ENCODE measurements at regions not wholly inside any gene's neighbourhood (a gene's known extent, or its start where the extent isn't known, plus 50 kb on each side); places are given as distances from the start of the nearest gene placed in this dataset.

DNA sequence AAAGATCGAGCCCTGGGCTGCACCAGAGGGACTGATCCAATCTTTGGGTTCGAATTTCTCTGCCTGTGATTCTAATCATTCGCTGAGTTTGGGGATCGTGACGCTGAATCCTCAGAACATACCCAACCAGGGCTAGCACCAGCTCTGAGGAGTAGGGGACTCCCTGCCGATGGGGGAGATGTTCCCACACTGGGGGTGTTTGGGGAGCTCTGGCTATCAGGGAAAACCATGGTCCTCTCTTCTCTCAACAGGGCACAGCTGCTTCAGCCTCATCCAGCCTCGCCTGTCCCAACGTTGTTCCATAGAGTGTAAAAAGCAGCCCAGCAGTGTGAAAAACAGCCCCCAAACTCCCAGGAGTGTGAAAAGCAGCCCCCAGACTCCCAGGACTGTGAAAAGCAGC is 136.6 kb downstream of the ANKRD60 start:
- no peak for DNase-seq (ENCODE audit: low read depth in 2 of 2)

DNA sequence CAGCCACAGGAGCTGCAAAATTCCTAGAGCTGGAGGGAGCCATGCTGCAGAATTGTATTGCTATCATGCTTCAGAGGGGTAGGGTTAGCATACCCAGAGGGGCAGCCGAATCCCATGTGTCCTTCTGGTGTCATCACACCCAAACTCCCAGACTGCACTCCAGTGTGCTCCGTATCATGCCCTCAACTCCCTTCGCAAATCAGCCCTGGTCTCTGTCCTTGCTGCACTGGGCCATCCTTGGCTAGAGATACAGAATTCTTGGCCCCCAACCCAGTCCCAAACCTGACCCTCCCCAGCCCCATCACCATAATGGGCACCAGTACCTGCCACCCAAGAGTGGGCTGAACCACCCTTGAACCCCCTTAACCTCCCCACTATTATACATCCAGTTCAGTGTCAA is 138.3 kb downstream of the ANKRD60 start:
- no peak for DNase-seq (ENCODE audit: low read depth in 2 of 2)

DNA sequence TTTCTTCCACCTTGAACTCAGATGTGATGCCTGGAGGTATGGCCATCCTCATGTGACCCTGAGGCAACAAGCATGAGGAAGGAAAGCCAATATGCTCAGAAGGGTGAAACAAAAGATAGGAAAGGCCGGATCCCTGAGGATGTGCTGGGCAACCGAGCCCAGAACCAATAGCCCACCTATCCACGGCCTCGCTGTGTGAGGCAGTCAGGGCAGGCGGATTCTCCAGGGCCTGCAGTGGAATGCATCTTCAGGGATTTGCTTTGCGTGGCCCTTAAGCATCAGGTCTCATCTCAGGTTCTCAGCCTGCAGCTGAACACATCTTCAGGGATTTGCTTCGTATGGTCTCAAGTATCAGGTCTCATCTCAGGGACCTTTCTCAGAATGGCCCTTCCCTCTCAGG is 139.8 kb downstream of the ANKRD60 start:
- no peak for DNase-seq (ENCODE audit: low read depth in 2 of 2)

DNA sequence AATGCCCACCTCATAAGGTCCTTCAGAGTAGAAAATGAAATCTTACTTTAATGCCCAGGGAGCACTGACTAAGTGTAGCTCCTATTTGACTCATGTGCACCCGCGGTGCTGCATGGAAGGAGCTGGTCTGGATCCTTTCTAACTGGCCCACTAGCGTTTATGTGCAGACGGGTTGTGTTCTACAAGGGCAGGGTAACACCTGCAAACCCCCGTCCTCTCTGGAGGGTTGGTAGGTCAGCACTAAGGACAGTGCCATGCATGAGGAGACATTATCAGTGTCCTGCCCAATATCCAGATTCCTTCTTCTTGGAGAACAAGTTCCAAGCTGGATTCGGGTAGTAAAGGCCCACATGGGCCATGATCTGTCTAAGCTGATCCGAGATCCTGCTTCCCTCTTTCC is 140.3 kb downstream of the ANKRD60 start:
- no peak for DNase-seq (ENCODE audit: low read depth in 2 of 2)

DNA sequence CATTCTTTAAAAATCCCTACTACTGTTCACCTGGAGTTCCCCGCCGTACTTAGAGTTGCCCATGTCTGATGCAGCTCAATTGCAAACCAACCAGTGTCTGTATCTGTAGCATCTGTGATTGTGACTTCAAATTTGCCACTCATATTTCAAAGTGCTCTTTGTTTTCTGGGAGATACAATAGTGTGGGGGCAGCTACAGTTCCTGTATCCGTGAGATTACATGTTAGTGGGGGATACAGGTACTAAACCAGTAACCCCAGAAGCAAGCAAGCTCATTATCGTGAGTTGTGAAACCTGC is 140.9 kb downstream of the ANKRD60 start:
- DNase-seq (ENCODE audit: low read depth in 2 of 2): no peak

DNA sequence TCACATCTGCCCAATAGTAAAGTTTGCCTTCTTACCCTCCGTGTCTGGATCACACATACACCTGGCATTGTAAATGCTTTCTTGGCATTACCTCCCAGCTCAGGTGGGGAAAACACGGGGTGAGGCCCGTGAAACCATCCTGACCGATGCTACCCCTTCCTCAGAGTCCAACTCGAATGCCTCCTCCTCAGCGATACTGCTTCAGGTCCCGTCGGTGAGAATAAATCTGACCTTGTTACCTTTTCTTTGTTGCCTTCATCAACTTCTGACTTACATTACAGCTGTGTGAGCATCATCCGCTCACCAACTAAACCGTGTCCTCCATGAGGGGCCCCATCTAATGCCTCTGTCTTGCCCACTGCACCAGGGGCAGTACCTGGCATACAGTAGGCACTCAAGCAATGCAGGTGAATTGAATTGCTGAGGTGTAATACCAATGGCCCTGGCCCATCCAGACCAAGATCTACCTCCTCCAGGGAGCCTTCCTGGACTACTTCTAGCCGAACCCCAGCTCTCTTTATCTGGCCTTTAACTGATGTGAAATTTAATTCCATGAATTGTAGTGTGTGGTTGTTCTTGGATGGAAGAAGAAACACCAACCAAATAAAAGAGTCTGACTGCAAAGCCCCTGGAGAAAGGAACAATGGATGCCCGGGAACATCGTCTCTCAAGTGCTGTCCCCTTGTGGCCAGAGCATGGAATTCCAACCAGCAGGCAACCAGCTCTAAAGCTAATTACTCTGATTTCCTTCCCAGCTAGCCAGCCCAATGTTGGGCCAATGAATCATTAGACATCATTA is 141.5 kb downstream of the ANKRD60 start:
- peak in 1 of 2 experiments; percentile 2 for DNase-seq (ENCODE audit: low read depth in 2 of 2)

DNA sequence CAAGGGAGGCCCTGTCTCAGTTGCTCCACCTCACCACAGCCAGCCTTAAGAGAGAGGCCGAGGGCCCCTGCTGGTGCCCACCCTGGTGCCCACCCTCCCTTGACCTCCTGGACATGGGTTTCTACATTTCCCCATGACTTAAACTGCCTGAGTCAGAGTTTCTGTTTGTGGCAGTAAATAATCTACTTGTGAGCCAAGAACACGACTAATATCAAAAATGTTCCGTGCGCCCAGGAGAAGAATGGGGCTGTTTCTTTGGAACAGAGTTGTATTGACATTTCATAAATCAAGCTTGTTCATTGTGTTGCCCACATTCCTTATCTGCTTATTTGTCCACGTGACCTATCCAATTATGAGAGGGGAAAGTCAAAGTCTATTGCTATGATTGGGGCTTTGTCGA is 143.5 kb downstream of the ANKRD60 start:
- DNase-seq (ENCODE audit: low read depth in 2 of 2): no peak

DNA sequence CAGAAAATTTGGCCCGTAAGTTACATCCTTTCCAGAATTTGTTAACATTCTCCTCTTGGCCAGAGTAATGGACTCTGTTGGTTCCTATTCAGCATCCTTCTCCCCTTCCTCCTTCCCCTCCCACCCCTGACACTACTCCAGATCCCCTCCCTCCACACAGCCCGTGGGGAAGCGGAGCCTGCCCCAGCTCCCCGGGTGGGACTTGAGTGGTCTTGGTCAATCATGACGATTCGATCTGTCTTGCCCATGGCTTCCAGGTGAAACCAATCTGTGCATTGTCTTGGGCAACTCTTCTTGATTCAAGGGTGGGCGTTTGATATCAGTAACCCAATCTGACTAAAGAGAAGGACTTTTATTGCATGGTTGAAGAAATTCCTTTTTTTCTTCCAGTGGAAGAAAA is 143.9 kb downstream of the ANKRD60 start:
- no peak for DNase-seq (ENCODE audit: low read depth in 2 of 2)

DNA sequence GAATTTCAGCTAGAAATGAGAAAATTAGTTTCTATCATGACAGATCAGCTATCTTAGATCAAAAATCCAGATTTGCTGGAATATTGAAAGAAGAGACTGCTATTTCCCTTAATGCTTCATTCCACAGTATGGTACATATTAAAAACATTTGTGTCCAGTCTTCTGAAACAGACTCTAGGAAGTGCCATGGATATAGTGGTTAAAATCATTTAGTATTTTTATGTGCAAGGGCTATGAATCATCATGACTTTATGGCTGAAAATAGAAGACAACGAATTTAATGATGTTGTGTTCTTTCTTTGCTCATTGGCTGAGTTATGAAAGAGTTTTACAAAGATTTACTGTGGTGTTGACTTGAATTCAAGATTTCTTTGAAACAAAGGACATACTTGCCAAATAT is 146.6 kb downstream of the ANKRD60 start:
- DNase-seq (ENCODE audit: low read depth in 2 of 2): no peak

DNA sequence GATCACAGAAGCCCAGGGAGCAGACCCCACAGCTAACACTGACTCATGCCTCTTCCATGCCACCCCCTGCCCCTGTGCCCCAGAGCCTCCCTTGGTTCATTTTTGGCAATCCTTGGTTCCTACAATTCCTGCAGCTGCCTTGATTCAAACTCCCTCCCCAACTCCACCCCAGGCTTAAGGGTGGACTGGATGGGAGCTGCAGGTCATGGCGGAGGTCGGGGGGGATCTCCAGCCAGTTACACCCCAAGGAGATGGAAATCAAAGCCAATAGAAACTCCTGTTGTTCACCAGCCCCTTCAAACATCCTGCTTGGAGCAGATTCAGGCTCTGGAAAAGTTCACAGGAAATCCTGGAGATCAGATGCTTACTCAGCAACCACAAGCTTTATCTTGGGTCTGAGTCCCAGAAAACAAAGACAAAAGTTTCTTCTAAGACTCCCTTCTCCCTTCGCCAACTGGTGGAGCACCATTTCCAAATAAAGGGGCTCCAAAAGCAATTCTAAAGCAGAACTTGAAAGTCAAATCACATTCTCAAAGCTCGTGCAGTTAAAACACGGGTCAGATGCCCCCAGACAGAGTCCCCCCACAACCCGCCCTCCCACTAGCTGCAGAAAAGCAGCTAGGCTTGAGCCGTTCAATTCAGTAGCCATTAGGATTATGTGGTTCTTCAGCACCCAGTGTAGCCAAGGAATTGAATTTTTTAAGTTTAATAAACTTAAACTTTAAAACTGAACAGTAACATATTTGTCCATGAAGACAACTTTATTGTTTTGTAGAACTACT is 149.5 kb downstream of the ANKRD60 start:
- no peak for DNase-seq (ENCODE audit: low read depth in 2 of 2)

DNA sequence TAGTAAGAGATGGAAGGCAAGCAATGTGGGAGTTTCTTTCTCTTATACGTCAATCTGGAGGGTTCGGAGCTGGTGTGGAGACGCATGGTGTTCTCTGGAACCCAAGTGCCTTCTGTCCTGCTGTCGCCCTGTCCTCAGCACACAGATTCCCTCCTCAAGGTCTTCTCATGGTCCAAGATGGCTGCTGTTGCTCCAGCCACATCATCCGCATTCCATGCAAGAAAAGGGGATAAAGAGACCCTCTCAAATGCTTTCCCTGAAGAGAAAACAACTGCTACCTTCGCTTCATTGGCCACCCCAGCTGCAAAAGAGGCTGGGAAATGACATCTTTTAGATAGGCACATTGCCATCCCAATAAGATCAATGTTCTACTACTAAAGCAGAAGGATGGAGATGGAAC is 151.2 kb downstream of the ANKRD60 start:
- DNase-seq (ENCODE audit: low read depth in 2 of 2): no peak

DNA sequence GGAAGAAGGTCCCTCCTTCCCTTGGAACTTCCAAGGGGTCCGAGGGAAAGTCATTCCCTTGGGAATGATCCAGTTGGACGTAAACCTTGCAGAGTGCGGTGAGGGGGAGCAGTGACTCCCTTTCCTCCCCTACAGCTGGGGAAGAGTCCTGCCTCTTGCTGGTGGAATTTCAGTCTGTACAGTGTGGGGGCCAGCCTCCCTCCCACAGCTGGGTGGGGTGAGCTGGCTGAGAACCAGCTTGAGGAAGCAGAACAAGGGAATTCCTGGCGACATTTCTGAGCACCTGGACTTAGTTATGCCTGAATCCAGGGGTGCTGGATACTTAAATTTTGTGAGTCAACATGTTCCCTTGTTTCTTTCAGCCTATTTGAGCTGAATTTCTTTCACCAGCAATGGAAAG is 152.0 kb downstream of the ANKRD60 start:
- no peak for DNase-seq (ENCODE audit: low read depth in 2 of 2)

DNA sequence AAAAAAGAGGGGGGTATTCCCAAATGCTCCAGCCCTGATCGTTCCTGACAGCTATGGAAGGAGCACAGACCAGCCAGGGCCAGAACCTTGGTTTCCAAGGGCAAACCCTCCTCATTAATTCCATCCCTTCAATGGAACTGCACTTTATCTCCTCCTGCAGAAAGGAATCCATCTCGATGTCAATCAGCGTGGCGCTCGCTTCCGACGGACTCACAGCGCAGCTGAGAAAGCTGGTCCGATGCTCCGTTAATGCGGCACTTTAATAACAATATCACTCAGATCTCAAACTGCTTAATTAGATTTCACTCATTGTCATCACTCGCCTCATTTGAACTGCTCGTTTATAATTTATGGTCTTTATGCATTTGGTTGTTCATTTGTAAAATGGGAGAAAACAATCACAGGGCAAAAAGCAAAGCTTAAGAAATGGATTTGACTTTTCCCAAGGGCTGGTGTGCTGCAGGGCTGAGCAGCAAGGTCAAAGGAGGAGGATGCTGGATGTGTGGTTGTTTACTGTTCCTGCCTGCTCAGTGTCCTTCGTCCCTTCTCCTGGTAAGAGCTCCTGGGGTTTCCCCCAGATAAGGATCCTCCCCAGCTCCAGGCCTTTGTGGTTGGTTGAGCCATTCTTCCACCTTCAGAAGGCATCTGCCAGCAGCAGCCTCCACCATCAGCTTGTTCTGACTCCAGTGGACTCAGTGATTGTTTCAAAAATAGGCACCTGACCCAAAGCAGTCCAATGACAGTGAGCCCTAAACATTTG is 152.7 kb downstream of the ANKRD60 start:
- DNase-seq (ENCODE audit: low read depth in 2 of 2): no peak

DNA sequence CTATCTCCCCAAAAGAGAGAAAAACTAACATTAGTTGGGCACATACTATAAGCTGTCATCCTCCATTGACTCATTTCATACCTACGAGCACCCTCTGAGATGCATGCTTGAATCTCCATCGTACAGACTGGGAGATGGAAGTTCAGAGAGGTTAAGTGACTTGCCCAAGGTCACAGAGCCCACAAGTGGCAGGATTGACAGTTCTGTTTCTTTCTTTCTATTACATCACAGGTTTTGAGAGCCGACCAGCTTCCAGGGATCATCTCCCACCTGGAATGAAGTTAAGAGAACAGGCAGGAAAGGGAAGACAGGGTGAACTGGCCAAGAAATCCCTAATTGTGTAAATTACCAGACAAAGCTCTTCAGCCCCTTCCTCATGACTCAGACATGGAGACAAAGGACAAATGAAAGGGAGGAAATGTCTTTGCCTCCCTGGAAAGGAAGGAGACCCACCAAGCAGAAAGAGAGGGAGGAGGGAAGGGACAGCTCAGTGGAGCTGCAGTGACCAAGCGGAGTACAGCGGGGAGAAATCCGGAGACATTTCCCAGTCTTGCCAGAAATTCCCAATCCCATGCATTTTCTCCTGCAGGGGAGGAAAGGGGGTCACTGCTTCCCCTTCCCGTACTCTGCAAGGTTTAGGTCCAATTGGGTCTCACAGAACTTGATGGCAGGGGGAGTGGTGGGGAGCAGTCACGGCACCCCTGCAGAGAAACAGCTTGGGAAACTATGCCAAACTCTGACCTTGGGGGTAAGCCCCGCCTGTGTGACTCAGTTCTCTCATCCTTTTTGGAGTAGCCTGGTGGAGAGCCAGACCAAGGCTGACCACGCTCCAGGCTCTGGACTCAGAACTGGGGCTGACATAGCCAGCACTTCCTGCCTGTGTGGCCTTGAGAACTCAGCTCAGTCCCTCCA is 154.3 kb downstream of the ANKRD60 start:
- no peak for DNase-seq (ENCODE audit: low read depth in 2 of 2)

DNA sequence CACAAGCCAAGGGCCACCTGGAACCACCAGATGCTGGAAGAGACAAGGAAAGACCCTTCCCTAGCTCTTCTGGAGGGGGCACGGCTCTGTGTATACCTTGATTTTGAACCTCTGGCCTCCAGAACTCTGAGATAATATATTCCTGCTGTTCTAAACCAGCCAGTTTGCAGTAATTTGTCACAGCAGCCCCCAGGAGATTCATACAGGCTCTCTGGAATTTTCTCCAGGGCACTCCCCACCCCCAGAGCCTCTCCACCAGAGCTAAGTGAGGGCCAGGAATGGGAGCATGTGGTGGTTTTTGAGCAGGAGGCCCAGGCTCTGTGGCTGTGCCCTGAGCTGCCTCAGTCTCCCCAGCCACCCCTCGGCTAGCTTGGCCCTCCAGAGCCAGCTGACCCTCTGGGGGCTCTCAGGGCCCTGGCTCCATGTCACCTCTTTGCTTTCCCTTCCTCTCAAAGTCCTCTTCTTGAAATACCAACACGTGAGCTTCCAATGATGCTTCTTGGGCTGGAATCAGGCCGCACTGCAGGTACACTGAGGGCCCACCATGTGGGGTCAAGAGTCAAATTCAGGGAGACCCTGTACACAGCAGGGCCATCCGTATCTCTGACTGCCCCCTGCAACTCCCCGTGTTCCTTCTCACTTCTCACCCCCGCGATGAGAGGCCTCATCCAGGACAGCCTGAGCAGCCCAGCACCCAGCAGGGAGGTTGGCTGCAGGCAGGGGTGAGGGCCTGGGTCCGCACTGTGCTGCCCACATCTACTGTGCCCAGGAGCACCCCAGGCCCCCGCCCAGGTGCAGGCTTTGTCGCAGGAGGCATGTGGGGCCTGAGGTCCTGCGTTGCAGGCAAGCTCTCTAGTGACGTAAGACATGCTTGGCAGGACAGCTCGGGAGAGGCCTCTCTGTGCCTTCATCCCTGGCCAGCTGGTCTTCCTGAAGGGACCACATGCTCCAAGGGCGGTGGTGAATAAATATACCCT is 155.5 kb downstream of the ANKRD60 start:
- no peak for DNase-seq (ENCODE audit: low read depth in 2 of 2)

DNA sequence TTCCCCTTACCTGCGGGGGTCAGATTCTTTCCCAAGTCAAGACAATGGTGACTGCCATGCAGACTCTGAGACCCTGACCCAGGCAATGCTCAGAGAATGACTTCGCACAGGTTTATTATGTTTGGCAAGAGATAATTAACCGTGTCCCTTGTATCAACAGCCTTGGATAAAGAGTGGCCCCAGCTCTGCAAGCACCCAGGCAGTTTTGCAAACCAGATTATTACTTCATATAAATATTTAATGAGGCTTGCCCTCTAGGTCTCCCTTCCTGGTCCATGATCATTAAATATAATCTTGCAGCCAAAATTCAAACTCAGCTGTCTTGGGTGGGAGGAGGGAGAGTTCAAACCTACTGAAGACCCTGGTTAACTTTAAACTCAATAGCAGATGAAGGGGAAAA is 156.5 kb downstream of the ANKRD60 start:
- no peak for DNase-seq (ENCODE audit: low read depth in 2 of 2)

DNA sequence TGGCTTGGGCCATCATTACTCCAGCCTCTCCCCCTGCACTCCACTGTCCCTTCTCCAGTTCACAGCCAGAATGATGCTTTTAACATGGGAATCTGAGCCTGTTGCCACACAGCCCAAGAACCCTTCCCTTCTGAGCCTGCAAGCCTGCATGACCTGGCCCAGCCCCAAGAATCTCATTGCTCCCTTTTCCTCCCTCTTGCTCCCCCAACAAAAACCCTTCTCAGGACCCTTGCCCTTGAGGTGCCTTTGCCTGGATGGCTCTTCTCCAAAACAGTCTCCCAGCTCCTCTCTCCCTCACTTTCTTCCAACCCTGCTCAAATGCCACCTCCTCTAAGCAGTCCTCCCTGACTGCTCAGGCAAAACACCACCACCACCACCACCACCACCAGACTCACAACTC is 157.2 kb downstream of the ANKRD60 start:
- DNase-seq (ENCODE audit: low read depth in 2 of 2): no peak

DNA sequence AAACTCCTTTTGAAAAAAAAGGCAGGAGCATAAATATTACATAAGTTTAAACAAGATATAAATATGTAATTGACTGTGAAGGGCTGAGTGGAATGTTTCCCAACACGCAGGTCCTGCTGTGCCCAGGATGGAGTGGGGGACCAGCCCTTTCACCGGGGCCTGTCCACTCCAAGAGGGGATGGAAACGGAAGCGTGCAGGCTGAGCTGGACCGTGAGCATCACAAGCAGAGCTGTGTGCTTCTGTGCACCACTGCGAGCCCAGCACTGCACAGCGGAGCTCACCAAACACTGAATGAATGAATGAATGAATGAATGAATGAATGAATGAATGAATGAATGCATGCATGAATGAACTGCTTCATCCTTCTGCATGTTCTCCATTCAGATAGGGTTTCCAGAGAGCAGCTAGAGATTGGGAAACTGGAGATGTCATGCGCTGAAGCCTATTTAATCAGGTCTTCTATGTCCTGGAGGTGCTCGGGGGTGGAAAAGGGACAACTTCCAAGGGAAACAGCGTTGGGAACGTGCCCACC is 157.7 kb downstream of the ANKRD60 start:
- DNase-seq (ENCODE audit: low read depth in 2 of 2): no peak

DNA sequence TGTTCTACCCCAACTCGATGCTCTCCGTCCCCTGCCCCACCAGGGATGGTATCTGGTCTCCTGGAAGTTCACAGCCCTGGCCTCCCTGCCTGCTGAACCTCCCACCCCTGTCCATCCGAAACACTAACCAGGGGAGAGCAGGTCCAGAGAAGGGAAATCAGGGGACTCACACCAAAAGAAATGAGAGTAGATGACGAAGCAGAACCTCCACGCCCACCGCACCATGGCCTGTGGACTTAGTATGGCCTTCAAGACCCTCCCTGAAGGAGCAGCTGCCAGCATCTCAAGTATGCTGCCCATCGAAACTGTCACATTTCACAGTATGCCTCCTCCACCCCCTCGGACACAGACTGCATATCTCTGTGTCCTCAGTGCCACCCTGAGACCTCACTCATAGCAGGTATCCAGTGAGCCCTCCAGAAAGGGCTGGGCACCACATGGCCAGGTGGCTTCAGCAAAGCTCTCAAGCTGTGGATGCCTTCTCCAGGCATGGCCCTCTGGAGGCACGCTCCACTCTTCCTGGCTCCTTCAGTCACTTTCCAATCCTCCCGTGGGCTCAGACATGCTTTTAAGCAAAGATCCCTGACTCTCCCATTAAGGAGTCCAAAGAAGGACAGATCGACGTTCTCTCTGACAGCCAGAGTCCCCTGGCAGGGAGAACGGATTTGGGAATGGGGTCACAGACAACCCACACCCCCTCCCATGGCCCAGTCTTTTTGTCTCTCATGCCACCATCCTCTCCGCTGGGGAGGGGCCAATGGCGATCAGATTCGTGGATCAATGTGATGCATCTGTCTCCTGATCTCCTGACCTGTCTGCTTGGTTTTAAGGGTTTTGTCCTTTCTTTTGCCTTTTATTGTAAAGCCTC is 158.4 kb downstream of the ANKRD60 start:
- DNase-seq (ENCODE audit: low read depth in 2 of 2): no peak

Measured in stimulated activated CD4-positive, alpha-beta T cell treated with anti-CD3 and anti-CD28 coated beads, Interleukin-12 subunit alpha, Interleukin-12 subunit beta, amount 100 ng/mL, for 24 hours (primary cell).